NCI-H510A treated with DMSO at 0.1 percent for 48 hours (cell line): ENCODE measurements at regions not wholly inside any gene's neighbourhood (a gene's known extent, or its start where the extent isn't known, plus 50 kb on each side); places are given as distances from the start of the nearest gene placed in this dataset.
A peak's percentile ranks its signal among the peaks of the same experiment; 100 is the strongest.
"Not testable (repeated sequence)": the region's sequence is repeated elsewhere in the genome, so short reads cannot be mapped to it uniquely, and the experiment has no call there.

ENCODE experiments used
- DNase-seq: peaks from one replicate; lab custom pipeline; 2025; lab: John Stamatoyannopoulos, UW

GRCh38 chr6:27826612-27826985 lies 85.6 kb downstream of the OR2B2 start:
- DNase-seq, result not testable (repeated sequence)

- DNase-seq, result not testable (repeated sequence)
These were observed 86.2 kb downstream of the OR2B2 start for GRCh38 chr6:27825848-27826611.

GRCh38 chr6:27825025-27825793 lies 87.0 kb downstream of the OR2B2 start:
- peak; percentile 44 for DNase-seq

GRCh38 chr6:27824211-27825024 lies 87.8 kb downstream of the OR2B2 start:
- peak; percentile 54 for DNase-seq

GRCh38 chr6:27823714-27824210 lies 88.4 kb downstream of the OR2B2 start:
- DNase-seq, result peak; percentile 72

GRCh38 chr6:27816906-27817305 lies 95.3 kb downstream of the OR2B2 start:
- no peak for DNase-seq

- DNase-seq, result no peak
These were observed 97.4 kb downstream of the OR2B2 start for GRCh38 chr6:27814665-27815424.

- not testable (repeated sequence) for DNase-seq
These were observed 97.9 kb downstream of the OR2B2 start for GRCh38 chr6:27814415-27814664.

GRCh38 chr6:27812805-27813492 lies 99.2 kb downstream of the OR2B2 start:
- DNase-seq, result no peak

- DNase-seq, result no peak
These were observed 100.0 kb downstream of the OR2B2 start for GRCh38 chr6:27812078-27812804.

GRCh38 chr6:27811451-27811772 lies 100.8 kb downstream of the OR2B2 start:
- no peak for DNase-seq

GRCh38 chr6:27810768-27811450 lies 101.3 kb downstream of the OR2B2 start:
- no peak for DNase-seq

GRCh38 chr6:27809939-27810767 lies 102.0 kb downstream of the OR2B2 start:
- DNase-seq, result peak; percentile 96

- no peak for DNase-seq
These were observed 102.9 kb downstream of the OR2B2 start for GRCh38 chr6:27809067-27809938.

- peak; percentile 59 for DNase-seq
These were observed 103.7 kb downstream of the OR2B2 start for GRCh38 chr6:27808242-27809066.

- peak; percentile 94 for DNase-seq
These were observed 104.6 kb downstream of the OR2B2 start for GRCh38 chr6:27807441-27808241.
